K562 (cell line): ENCODE measurements at regions not wholly inside any gene's neighbourhood (a gene's known extent, or its start where the extent isn't known, plus 50 kb on each side); places are given as distances from the start of the nearest gene placed in this dataset.

Source experiments
- DEAF1 ChIP-seq: fragments of 450-650 bp; formaldehyde crosslinking; IDR thresholded peaks from 2 replicates; pipeline ENCODE4 v1.4.0; 2020; ENCODE audit warnings: mild to moderate bottlenecking, moderate library complexity
- ZHX1 ChIP-seq: fragments of 150-350 bp; conservative IDR thresholded peaks from 2 replicates; pipeline ENCODE4 v1.6.1; 2014; ENCODE audit warnings: low read length

- TF ChIP-seq DEAF1 (CRISPR knock-in tag) (no peak), ZHX1 (no peak)
Measured at GRCh38 chr16:51723036-51723724, 572.1 kb upstream of the SALL1 start.
